A673 (cell line): ENCODE measurements at regions not wholly inside any gene's neighbourhood (a gene's known extent, or its start where the extent isn't known, plus 50 kb on each side); places are given as distances from the start of the nearest gene placed in this dataset.

Experiments
- EZH2 ChIP-seq: fragments of 200-600 bp; sonication (generic); IDR thresholded peaks from 2 replicates; pipeline ENCODE4 v1.6.1; 2017; ENCODE audit warnings: borderline replicate concordance, low read depth, mild to moderate bottlenecking, mixed read lengths, antibody characterized with exemption, low read length; ENCODE audit not compliant: poor library complexity, severe bottlenecking
- TF ChIP-seq, protein P1 (sequence below): fragments of 300-800, 200-600 bp; sonication (generic); conservative IDR thresholded peaks from 2 replicates; pipeline ENCODE4 v1.5.1; 2017; ENCODE audit warnings: low read depth, mild to moderate bottlenecking, antibody characterized with exemption, low read length, moderate library complexity, mixed read lengths

DNA sequence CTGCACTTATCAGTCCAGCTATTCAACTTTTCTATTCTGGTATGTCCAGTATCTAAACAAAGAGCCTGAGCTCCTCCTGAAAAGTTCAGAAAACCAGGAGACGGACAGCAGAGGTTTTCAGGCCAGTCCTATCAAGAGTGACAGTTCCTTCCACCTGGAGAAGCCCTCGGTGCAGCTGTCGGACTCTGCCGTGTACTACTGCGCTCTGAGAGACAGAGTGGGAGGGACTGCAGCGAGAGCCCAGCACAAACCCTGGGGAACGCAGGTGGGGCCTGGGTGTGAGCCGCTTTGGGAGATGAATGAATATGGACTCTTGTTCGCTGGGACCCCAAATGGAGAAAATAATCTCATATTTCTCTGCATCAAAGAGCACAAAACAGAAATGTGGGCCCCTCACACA is 329.8 kb upstream of the OR4E1 start:
- TF ChIP-seq, protein P1, sequence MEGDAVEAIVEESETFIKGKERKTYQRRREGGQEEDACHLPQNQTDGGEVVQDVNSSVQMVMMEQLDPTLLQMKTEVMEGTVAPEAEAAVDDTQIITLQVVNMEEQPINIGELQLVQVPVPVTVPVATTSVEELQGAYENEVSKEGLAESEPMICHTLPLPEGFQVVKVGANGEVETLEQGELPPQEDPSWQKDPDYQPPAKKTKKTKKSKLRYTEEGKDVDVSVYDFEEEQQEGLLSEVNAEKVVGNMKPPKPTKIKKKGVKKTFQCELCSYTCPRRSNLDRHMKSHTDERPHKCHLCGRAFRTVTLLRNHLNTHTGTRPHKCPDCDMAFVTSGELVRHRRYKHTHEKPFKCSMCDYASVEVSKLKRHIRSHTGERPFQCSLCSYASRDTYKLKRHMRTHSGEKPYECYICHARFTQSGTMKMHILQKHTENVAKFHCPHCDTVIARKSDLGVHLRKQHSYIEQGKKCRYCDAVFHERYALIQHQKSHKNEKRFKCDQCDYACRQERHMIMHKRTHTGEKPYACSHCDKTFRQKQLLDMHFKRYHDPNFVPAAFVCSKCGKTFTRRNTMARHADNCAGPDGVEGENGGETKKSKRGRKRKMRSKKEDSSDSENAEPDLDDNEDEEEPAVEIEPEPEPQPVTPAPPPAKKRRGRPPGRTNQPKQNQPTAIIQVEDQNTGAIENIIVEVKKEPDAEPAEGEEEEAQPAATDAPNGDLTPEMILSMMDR = no peak
- TF ChIP-seq EZH2 = no peak
